Heart left ventricle (tissue), 16 donors: ENCODE measurements at regions not wholly inside any gene's neighbourhood (a gene's known extent, or its start where the extent isn't known, plus 50 kb on each side); places are given as distances from the start of the nearest gene placed in this dataset.
A peak's percentile ranks its signal among the peaks of the same experiment; 100 is the strongest.
"Not testable (repeated sequence)": the region's sequence is repeated elsewhere in the genome, so short reads cannot be mapped to it uniquely, and the experiment has no call there.

Experiments
- ATAC-seq, 4 donors: fragments of 200-7000 bp; cut with Tn5 transposase; one replicate each; pipeline ENCODE4 v1.9.1; 2020 to 2022; ENCODE audit warnings: moderate library complexity in 4 of 4, mild to moderate bottlenecking in 3 of 4, moderate number of reproducible peaks in 1 of 4
- DNase-seq, 5 donors: peaks; one replicate each; pipeline ENCODE4 v3.0.0-alpha.2; 2020
- H3K27ac ChIP-seq, 12 donors: fragments of 200-600 bp; sonication (generic) in 4 of 12; one replicate each; pipeline versions ENCODE4 v1.5.0 to v1.8.0; 2016 to 2022; ENCODE audit warnings: mild to moderate bottlenecking in 2 of 12
- H3K27me3 ChIP-seq, 9 donors: fragments of 200-600 bp; sonication (generic) in 2 of 9; one replicate each; pipeline versions ENCODE4 v1.5.1 to v1.8.0; 2016 to 2022; ENCODE audit warnings: mild to moderate bottlenecking in 3 of 9
- H3K36me3 ChIP-seq, 9 donors: fragments of 200-600 bp; sonication (generic) in 2 of 9; one replicate each; pipeline versions ENCODE4 v1.5.0 to v1.8.0; 2018 to 2022; ENCODE audit warnings: mild to moderate bottlenecking in 2 of 9
- H3K4me1 ChIP-seq, 12 donors: fragments of 200-600 bp; sonication (generic) in 4 of 12; one replicate each; pipeline versions ENCODE4 v1.5.0 to v1.8.0; 2016 to 2022; ENCODE audit warnings: mild to moderate bottlenecking in 3 of 12
- H3K4me3 ChIP-seq, 12 donors: fragments of 200-600 bp; sonication (generic) in 4 of 12; one replicate each; pipeline versions ENCODE4 v1.5.0 to v1.8.0; 2017 to 2022; ENCODE audit warnings: mild to moderate bottlenecking in 9 of 12, moderate library complexity in 4 of 12
- H3K9me3 ChIP-seq, 12 donors: fragments of 200-600 bp; sonication (generic) in 4 of 12; one replicate each; pipeline versions ENCODE4 v1.5.0 to v1.8.0; 2016 to 2022; ENCODE audit warnings: mild to moderate bottlenecking in 1 of 12
- POLR2A ChIP-seq, 2 donors: fragments of 450-650 bp; IDR thresholded peaks; one replicate each; pipeline ENCODE4 v1.6.1; 2017; ENCODE audit warnings: antibody characterized with exemption in 2 of 2, mild to moderate bottlenecking in 2 of 2, moderate library complexity in 2 of 2
- WGBS, 4 donors: extraction: QIAGEN DNeasy Blood & Tissue Kit in 2 of 4; methylation state at CpG; one replicate each; pipeline versions ENCODE4 v1.1.5 to v1.1.7; 2013 to 2018; 5-methylcytosine and 5-hydroxymethylcytosine counted together
- intact Hi-C, 10 donors: fragments of 100-400 bp; cut with DNase I; formaldehyde crosslinking; loops; one replicate each; pipeline versions ENCODE4 v1.11.1 to v1.14.2; 2022
- TF ChIP-seq, protein P1 (sequence below), 12 donors: fragments of 200-600 bp; sonication (generic) in 4 of 12; IDR thresholded peaks; one replicate each; pipeline versions ENCODE4 v1.5.0 to v1.8.0; 2018 to 2022; ENCODE audit warnings: antibody characterized with exemption in 12 of 12, mild to moderate bottlenecking in 5 of 12
- donor health status: ischemic (EF 13 %, LVEDD 7.1; RV severe dilation, severe dysfunction).
- donor health status: healthy with polysubstance abuse.
- donor health status: DM: no; HTN: yes; CAD: no.
- donor health status: DM: no; HTN: no; CAD: no.
- donor health status: ischemic (EF 25% LVEDD 6.9; RV normal size, moderate dysfunction).
- donor health status: ischemic (EF 25% LVEDD 5.7; RV mildly dilated, moderate dysfunction).
- donor health status: healthy.
- donor health status: DM: yes; HTN: yes; CAD: no.
- donor health status: ischemic (EF 35%, LVEDD 5.7; RV mildly dilated, moderate dysfunction).
- donor health status: nonischemic (EF 11% LVEDD 7.7; RV severe dilation, severe dysfunction).
- donor health status: DM: yes; HTN: yes; CAD: no.
- donor health status: PGD.
- donor health status: ischemic (EF 29% LVEDD 5.4; RV normal size, mild dysfunction).
- donor health status: nonischemic (EF 23%, LVEDD 6.1; RV moderate dilation, normal function).

DNA sequence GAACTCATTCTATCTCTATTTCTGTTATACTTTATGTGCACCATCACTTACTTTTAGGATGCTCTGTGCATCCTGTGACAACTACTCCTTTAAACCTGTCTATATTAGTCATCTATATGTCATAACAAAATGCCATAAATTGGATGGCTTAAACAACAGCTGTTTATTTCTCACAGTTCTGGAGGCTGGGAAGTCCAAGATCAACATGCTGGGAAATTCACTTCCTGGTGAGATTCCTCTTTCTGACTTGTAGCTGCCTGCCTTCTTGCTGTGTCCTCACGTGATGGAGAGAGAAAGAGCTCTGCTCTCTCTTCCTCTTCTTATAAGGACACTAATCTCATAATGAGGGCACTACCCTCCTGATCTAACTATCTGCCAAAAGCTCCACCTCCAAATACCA, 62.3 kb upstream of the RCOR3 start:
- no peak for TF ChIP-seq POLR2A (IDR thresholded peaks at IDR 0.05)
- TF ChIP-seq, protein P1, sequence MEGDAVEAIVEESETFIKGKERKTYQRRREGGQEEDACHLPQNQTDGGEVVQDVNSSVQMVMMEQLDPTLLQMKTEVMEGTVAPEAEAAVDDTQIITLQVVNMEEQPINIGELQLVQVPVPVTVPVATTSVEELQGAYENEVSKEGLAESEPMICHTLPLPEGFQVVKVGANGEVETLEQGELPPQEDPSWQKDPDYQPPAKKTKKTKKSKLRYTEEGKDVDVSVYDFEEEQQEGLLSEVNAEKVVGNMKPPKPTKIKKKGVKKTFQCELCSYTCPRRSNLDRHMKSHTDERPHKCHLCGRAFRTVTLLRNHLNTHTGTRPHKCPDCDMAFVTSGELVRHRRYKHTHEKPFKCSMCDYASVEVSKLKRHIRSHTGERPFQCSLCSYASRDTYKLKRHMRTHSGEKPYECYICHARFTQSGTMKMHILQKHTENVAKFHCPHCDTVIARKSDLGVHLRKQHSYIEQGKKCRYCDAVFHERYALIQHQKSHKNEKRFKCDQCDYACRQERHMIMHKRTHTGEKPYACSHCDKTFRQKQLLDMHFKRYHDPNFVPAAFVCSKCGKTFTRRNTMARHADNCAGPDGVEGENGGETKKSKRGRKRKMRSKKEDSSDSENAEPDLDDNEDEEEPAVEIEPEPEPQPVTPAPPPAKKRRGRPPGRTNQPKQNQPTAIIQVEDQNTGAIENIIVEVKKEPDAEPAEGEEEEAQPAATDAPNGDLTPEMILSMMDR (IDR thresholded peaks at IDR 0.05), result no peak
- DNase-seq, result no peak
- Histone ChIP-seq H3K27ac (no peak overlapping the region), H3K27me3 (peaks cover 0 to 7% (median 0%) of the 10 kb centered on the region in 9 donors), H3K9me3 (peaks cover 0 to 6% (median 0%) of the 10 kb centered on the region in 12 donors), H3K36me3 (no peaks in the 10 kb centered on the region), H3K4me3 (no peak overlapping the region), H3K4me1 (no peaks in the 10 kb centered on the region)
- no peak for ATAC-seq
- 43 to 77% (median 67%) methylated on average over 1 of the region's 1 CpG for WGBS, 4 donors
- intact Hi-C loops, result no loop called here

DNA sequence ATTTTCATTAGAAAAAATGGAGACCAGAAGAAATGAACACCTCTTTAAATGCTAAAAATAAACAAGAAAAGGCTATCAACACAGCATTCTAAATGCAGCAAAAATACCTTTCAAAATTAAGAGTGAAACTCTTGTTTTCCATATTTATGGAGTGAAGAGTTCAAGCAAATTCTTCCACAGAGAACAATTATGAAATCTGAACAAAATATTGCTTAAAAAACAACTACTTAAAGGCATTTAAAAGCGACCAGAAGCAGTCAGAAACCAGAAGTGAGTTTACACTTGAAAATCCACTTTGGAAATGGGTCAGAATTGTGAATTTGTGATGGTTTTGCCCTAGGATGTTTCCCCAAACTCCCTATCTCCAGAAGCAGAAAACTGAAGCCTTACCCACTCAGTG, 60.9 kb upstream of the KCNH1 start:
- peaks cover 0 to 6% (median 0%) of the 10 kb centered on the region in 12 donors for H3K9me3 ChIP-seq
- intact Hi-C loops, result no loop called here
- peaks cover 0 to 7% (median 0%) of the 10 kb centered on the region in 9 donors for H3K27me3 ChIP-seq
- no peaks in the 10 kb centered on the region for H3K4me1 ChIP-seq
- 37 to 48% (median 42%) methylated on average over 1 of the region's 1 CpG for WGBS, 4 donors
- ATAC-seq, result no peak
- TF ChIP-seq, protein P1 (IDR thresholded peaks at IDR 0.05), result no peak
- no peak for TF ChIP-seq POLR2A (IDR thresholded peaks at IDR 0.05)
- H3K27ac ChIP-seq, result no peak overlapping the region
- no peak for DNase-seq
- H3K36me3 ChIP-seq, result no peaks in the 10 kb centered on the region
- no peak overlapping the region for H3K4me3 ChIP-seq

DNA sequence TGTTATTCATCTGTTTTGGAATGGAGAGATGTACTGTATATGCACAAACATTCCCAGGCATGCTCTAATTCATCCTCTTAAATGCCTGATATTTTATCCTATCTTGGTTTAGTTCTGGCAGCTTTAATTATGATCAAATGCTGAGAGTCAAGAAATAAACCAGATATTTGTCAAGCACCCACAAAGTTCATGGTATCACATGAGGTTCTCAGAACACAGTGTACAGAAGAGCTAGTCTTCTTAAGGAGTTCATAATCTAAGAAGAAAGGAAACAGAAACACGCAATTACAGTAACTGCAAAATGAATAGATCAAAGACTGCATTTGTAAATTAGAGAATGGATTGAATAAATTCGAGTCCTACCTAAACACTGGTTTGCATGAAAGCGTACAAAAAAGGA, 58.3 kb upstream of the KCNH1 start:
- Histone ChIP-seq H3K36me3 (no peaks in the 10 kb centered on the region), H3K27me3 (peaks cover 0 to 7% (median 0%) of the 10 kb centered on the region in 9 donors), H3K27ac (no peak overlapping the region), H3K4me3 (no peak overlapping the region), H3K9me3 (peaks cover 0 to 6% (median 0%) of the 10 kb centered on the region in 12 donors), H3K4me1 (no peaks in the 10 kb centered on the region)
- TF ChIP-seq POLR2A (IDR thresholded peaks at IDR 0.05), result no peak
- TF ChIP-seq, protein P1 (IDR thresholded peaks at IDR 0.05), result no peak
- DNase-seq (no peak), ATAC-seq (no peak)
- intact Hi-C loops, result no loop called here
- 78 to 90% (median 84%) methylated on average over 3 of the region's 3 CpGs for WGBS, 4 donors

DNA sequence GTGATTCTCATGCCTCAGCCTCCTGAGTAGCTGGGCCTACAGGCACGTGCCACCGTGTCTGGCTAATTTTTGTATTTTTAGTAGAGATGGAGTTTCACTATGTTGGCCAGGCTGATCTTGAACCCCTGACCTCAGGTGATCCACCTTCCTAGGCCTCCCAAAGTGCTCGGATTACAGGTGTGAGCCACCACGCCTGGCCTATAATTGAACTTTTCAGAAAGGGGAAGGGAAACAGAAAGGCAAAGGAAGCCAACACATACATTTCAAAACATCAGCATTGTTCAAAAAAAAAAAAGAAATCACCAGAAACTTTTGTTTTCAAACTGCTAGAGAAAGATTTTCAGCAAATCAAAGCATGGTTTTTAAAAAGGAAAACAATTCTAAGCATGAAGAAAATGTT, 54.8 kb upstream of the KCNH1 start:
- DNase-seq, ATAC-seq, H3K4me3 ChIP-seq, H3K27me3 ChIP-seq, H3K4me1 ChIP-seq, intact Hi-C loops, H3K9me3 ChIP-seq, H3K36me3 ChIP-seq: not testable (repeated sequence)
- WGBS, 4 donors, result 78 to 88% (median 87%) methylated on average over 4 of the region's 4 CpGs
- H3K27ac ChIP-seq, result peak overlapping the region in 1 of 12 donors; percentile 17

DNA sequence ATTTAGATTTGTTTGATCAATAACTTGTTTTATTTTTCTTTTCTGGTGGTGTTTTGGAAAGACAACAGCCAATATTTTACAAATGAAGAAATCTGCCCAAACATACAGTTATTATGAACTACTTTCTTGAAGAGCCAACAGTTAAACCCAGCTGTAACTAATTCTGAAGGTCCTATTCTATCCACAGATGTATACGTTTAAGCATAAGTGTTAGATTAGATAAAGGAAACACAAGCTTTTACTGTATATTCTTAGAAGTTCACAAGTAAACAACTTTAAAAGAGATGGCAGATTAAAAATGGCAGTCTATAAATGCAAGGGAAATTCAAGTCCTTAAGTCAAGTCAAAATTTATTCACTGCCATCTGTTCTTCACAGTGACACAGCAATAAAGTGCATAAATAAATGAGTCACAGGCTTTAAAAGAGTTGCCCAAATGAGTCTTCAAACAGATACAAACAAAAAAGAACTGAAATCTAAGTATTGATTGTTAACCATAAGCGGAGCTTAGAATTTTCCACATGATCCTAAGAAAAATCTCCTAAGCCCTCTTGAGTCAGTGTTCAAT, 49.9 kb upstream of the KCNH1 start:
- Histone ChIP-seq H3K4me3 (no peak overlapping the region), H3K27me3 (peaks cover 0 to 4% (median 0%) of the 10 kb centered on the region in 9 donors), H3K27ac (no peak overlapping the region), H3K4me1 (no peaks in the 10 kb centered on the region), H3K9me3 (no peaks in the 10 kb centered on the region), H3K36me3 (no peaks in the 10 kb centered on the region)
- intact Hi-C loops, result no loop called here
- WGBS, 4 donors, result 58 to 71% (median 63%) methylated on average over 2 of the region's 2 CpGs
- no peak for DNase-seq
- TF ChIP-seq, protein P1 (IDR thresholded peaks at IDR 0.05), result no peak
- no peak for TF ChIP-seq POLR2A (IDR thresholded peaks at IDR 0.05)
- no peak for ATAC-seq
